Effector CD4-positive, alpha-beta T cell (primary cell): ENCODE measurements at regions not wholly inside any gene's neighbourhood (a gene's known extent, or its start where the extent isn't known, plus 50 kb on each side); places are given as distances from the start of the nearest gene placed in this dataset.

ENCODE experiments used
- DNase-seq: peaks from one replicate; pipeline ENCODE4 v3.0.0-alpha.2; 2020

- no peak for DNase-seq
These were observed 161.7 kb downstream of the PLPP3 start for GRCh38 chr1:56417646-56418045.

GRCh38 chr1:56416495-56416894 lies 162.9 kb downstream of the PLPP3 start:
- DNase-seq, result no peak

GRCh38 chr1:56415720-56416119 lies 163.6 kb downstream of the PLPP3 start:
- DNase-seq, result no peak

GRCh38 chr1:56415258-56415657 lies 164.1 kb downstream of the PLPP3 start:
- no peak for DNase-seq

- no peak for DNase-seq
These were observed 164.6 kb downstream of the PLPP3 start for GRCh38 chr1:56414728-56415224.

GRCh38 chr1:56413671-56414199 lies 165.6 kb downstream of the PLPP3 start:
- no peak for DNase-seq

- no peak for DNase-seq
These were observed 167.7 kb downstream of the PLPP3 start for GRCh38 chr1:56411484-56412180.

GRCh38 chr1:56411021-56411420 lies 168.3 kb downstream of the PLPP3 start:
- DNase-seq, result no peak

- no peak for DNase-seq
These were observed 169.0 kb downstream of the PLPP3 start for GRCh38 chr1:56410405-56410804.

- DNase-seq, result no peak
These were observed 170.2 kb downstream of the PLPP3 start for GRCh38 chr1:56409112-56409691.

- no peak for DNase-seq
These were observed 172.5 kb downstream of the PLPP3 start for GRCh38 chr1:56406821-56407220.

GRCh38 chr1:56404561-56405030 lies 174.8 kb downstream of the PLPP3 start:
- DNase-seq, result no peak

GRCh38 chr1:56404066-56404465 lies 175.3 kb downstream of the PLPP3 start:
- no peak for DNase-seq

- no peak for DNase-seq
These were observed 176.0 kb downstream of the PLPP3 start for GRCh38 chr1:56403321-56403720.

- DNase-seq, result no peak
These were observed 178.2 kb downstream of the PLPP3 start for GRCh38 chr1:56401191-56401590.

GRCh38 chr1:56400526-56400925 lies 178.8 kb downstream of the PLPP3 start:
- DNase-seq, result no peak

- no peak for DNase-seq
These were observed 179.6 kb downstream of the PLPP3 start for GRCh38 chr1:56399795-56400194.

GRCh38 chr1:56399326-56399725 lies 180.0 kb downstream of the PLPP3 start:
- no peak for DNase-seq

GRCh38 chr1:56397811-56398231 lies 181.5 kb downstream of the PLPP3 start:
- no peak for DNase-seq

GRCh38 chr1:56397409-56397808 lies 182.0 kb downstream of the PLPP3 start:
- no peak for DNase-seq

- DNase-seq, result no peak
These were observed 182.8 kb downstream of the PLPP3 start for GRCh38 chr1:56396581-56396980.

- DNase-seq, result no peak
These were observed 183.6 kb downstream of the PLPP3 start for GRCh38 chr1:56395776-56396175.

- DNase-seq, result no peak
These were observed 185.1 kb downstream of the PLPP3 start for GRCh38 chr1:56394298-56394697.
